ENCODE measurements at regions not wholly inside any gene's neighbourhood (a gene's known extent, or its start where the extent isn't known, plus 50 kb on each side); places are given as distances from the start of the nearest gene placed in this dataset.
A peak's percentile ranks its signal among the peaks of the same experiment; 100 is the strongest.

DNA sequence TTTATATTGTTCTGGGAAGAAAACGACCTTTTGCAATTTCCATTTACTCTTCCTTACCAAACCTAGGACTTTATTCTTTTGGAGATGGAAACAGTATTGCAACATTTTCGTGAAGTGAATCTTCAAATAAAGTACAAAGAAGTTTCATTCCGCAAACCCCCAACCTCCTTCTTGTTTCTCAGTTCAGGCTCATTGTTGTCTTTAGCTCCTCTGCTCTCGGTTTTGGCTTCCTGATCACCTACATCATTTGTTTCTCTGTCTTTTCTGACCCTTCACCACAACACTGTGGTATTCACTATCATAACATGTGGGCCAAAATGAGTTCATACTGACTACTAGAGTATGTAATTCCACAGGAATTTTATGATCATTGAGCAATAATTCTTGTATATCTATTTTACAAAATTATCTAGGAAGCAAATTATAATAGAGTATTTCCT lies 266.8 kb downstream of the ADAMTS20 start:
- Histone ChIP-seq H3K4me1 (ENCODE audit: insufficient read depth) (peaks cover 19% of the 10 kb centered on the region), H3K27me3 (no peaks in the 10 kb centered on the region), H3K9me3 (ENCODE audit: low read depth) (no peaks in the 10 kb centered on the region), H2AFZ (no peak overlapping the region), H3K4me2 (no peak overlapping the region), H3K4me3 (no peak overlapping the region), H4K20me1 (ENCODE audit: insufficient read depth, poor library complexity, severe bottlenecking) (no peaks in the 10 kb centered on the region), H3K79me2 (no peaks in the 10 kb centered on the region), H3K9me2 (replicated peaks; ENCODE audit: insufficient read depth) (no peaks in the 10 kb centered on the region), H3K27ac (peak overlapping the region; percentile 32), H3K36me3 (replicated peaks; ENCODE audit: insufficient read depth, low read depth) (no peaks in the 10 kb centered on the region)
- 72% methylated on average over 4 of the region's 4 CpGs for WGBS (ENCODE audit: low lambda C conversion rate, missing lambda C conversion rate)
- DNase-seq (ENCODE audit: low spot score), result no peak
- TF ChIP-seq, protein P1, sequence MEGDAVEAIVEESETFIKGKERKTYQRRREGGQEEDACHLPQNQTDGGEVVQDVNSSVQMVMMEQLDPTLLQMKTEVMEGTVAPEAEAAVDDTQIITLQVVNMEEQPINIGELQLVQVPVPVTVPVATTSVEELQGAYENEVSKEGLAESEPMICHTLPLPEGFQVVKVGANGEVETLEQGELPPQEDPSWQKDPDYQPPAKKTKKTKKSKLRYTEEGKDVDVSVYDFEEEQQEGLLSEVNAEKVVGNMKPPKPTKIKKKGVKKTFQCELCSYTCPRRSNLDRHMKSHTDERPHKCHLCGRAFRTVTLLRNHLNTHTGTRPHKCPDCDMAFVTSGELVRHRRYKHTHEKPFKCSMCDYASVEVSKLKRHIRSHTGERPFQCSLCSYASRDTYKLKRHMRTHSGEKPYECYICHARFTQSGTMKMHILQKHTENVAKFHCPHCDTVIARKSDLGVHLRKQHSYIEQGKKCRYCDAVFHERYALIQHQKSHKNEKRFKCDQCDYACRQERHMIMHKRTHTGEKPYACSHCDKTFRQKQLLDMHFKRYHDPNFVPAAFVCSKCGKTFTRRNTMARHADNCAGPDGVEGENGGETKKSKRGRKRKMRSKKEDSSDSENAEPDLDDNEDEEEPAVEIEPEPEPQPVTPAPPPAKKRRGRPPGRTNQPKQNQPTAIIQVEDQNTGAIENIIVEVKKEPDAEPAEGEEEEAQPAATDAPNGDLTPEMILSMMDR (IDR thresholded peaks at IDR 0.05; ENCODE audit: poor library complexity), result no peak
- TF ChIP-seq EZH2 (IDR thresholded peaks at IDR 0.05; ENCODE audit: borderline replicate concordance), result no peak
- no peak for TF ChIP-seq EZH2phosphoT487 (IDR thresholded peaks at IDR 0.05; ENCODE audit: low read depth, severe bottlenecking, unreplicated experiment)

DNA sequence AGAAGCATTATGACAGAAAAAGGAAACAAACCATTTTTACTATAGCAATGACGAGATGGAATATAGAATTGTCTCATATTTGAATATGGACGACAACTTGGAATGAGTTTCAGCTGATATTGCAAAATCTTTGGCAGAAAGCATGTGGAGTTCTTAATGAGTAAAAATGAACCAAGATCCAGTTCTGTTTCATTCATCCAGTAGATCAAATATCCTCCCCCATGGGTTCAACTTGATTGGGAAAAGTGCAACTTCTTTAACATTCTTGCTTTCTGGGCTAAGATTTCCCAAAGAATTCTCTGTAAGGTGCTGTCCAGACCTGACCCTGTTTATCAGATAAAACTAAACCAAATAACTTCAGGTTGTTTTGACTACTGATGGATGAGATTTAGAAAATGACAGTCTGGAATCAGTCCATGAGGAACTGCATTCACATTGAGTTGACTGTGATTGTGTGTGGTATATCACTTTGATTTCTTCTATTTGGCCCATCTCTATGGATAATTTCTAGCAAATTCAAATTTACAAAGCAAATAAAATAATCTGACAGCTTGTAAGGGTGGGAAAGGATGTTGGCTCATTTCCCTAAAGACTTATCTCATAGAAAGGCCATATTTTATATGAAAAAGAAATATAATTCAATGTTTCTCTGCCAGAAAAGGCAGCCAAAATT lies 267.4 kb downstream of the ADAMTS20 start:
- H3K4me2 ChIP-seq, result no peak overlapping the region
- no peaks in the 10 kb centered on the region for H4K20me1 ChIP-seq (ENCODE audit: insufficient read depth, poor library complexity, severe bottlenecking)
- no peaks in the 10 kb centered on the region for H3K36me3 ChIP-seq (replicated peaks; ENCODE audit: insufficient read depth, low read depth)
- no peaks in the 10 kb centered on the region for H3K9me3 ChIP-seq (ENCODE audit: low read depth)
- H3K4me3 ChIP-seq, result no peak overlapping the region
- H2AFZ ChIP-seq, result no peak overlapping the region
- peaks cover 17% of the 10 kb centered on the region for H3K4me1 ChIP-seq (ENCODE audit: insufficient read depth)
- H3K79me2 ChIP-seq, result no peaks in the 10 kb centered on the region
- H3K9me2 ChIP-seq (replicated peaks; ENCODE audit: insufficient read depth), result no peaks in the 10 kb centered on the region
- 84% methylated on average over 2 of the region's 2 CpGs for WGBS (ENCODE audit: low lambda C conversion rate, missing lambda C conversion rate)
- no peak for DNase-seq (ENCODE audit: low spot score)
- H3K27ac ChIP-seq, result peak overlapping the region; percentile 9
- TF ChIP-seq EZH2 (IDR thresholded peaks at IDR 0.05; ENCODE audit: borderline replicate concordance) (no peak), EZH2phosphoT487 (IDR thresholded peaks at IDR 0.05; ENCODE audit: low read depth, severe bottlenecking, unreplicated experiment) (no peak)
- TF ChIP-seq, protein P1 (IDR thresholded peaks at IDR 0.05; ENCODE audit: poor library complexity), result no peak
- no peaks in the 10 kb centered on the region for H3K27me3 ChIP-seq

DNA sequence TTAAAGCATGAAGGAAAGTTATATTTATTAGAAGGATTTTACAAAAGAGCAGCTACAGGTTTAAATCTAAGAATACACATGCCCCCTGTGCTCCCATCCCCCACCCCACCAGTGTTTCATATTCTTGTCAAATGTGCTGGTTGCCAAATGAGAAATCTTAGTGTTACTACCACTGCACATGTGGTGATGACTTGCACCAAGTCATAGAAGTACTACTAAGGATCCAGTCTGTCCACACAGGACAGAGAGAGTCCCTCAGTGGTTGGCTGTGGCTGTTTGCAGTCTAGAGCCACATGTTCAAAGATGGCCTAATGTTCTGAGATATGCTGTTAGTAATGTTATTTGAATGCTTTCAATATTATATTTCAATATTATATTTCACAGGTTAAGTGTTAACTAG lies 268.8 kb downstream of the ADAMTS20 start:
- Histone ChIP-seq H3K27ac (no peak overlapping the region), H2AFZ (no peak overlapping the region), H3K4me2 (no peak overlapping the region), H3K9me3 (ENCODE audit: low read depth) (no peaks in the 10 kb centered on the region), H3K36me3 (replicated peaks; ENCODE audit: insufficient read depth, low read depth) (no peaks in the 10 kb centered on the region), H3K4me1 (ENCODE audit: insufficient read depth) (peaks cover 2% of the 10 kb centered on the region), H3K9me2 (replicated peaks; ENCODE audit: insufficient read depth) (no peaks in the 10 kb centered on the region), H4K20me1 (ENCODE audit: insufficient read depth, poor library complexity, severe bottlenecking) (no peaks in the 10 kb centered on the region), H3K27me3 (no peaks in the 10 kb centered on the region), H3K4me3 (no peak overlapping the region), H3K79me2 (no peaks in the 10 kb centered on the region)
- TF ChIP-seq EZH2 (IDR thresholded peaks at IDR 0.05; ENCODE audit: borderline replicate concordance) (no peak), EZH2phosphoT487 (IDR thresholded peaks at IDR 0.05; ENCODE audit: low read depth, severe bottlenecking, unreplicated experiment) (no peak)
- TF ChIP-seq, protein P1 (IDR thresholded peaks at IDR 0.05; ENCODE audit: poor library complexity), result no peak
- DNase-seq (ENCODE audit: low spot score), result no peak
